ENCODE measurements at regions not wholly inside any gene's neighbourhood (a gene's known extent, or its start where the extent isn't known, plus 50 kb on each side); places are given as distances from the start of the nearest gene placed in this dataset.

GRCh38 chr15:39051626-39052322 lies 487.2 kb upstream of the RASGRP1 start:
- Histone ChIP-seq H2AFZ (ENCODE audit: low read depth, low read length) (no peak overlapping the region), H3K9me3 (ENCODE audit: low read length) (no peaks in the 10 kb centered on the region), H3F3A (ENCODE audit: insufficient read depth, low read length, poor library complexity, severe bottlenecking) (no peaks in the 10 kb centered on the region), H3K9ac (ENCODE audit: low read length) (no peak overlapping the region), H3K9me2 (ENCODE audit: insufficient read depth, low read length) (no peaks in the 10 kb centered on the region), H3K4me2 (ENCODE audit: low read length) (no peak overlapping the region), H3K27me3 (ENCODE audit: insufficient read depth, low read depth, low read length) (no peaks in the 10 kb centered on the region), H3K4me3 (ENCODE audit: low read length) (no peak overlapping the region), H3K27ac (ENCODE audit: low read length) (no peak overlapping the region), H3K79me2 (replicated peaks; ENCODE audit: insufficient read depth, low read length) (no peaks in the 10 kb centered on the region), H4K20me1 (ENCODE audit: insufficient read depth) (no peaks in the 10 kb centered on the region), H3K36me3 (ENCODE audit: insufficient read depth, low read length) (no peaks in the 10 kb centered on the region)
- TF ChIP-seq SMC3 (conservative IDR thresholded peaks at IDR 0.05; ENCODE audit: poor library complexity) (no peak), POLR2AphosphoS5 (IDR thresholded peaks at IDR 0.05) (no peak), EP300 (conservative IDR thresholded peaks at IDR 0.05; ENCODE audit: poor library complexity, severe bottlenecking) (no peak), TAF1 (IDR thresholded peaks at IDR 0.05; ENCODE audit: low read depth) (no peak), EZH2 (IDR thresholded peaks at IDR 0.05; ENCODE audit: borderline replicate concordance, insufficient read depth, low read length, poor library complexity, severe bottlenecking) (no peak), MXI1 (conservative IDR thresholded peaks at IDR 0.05; ENCODE audit: poor library complexity, severe bottlenecking) (no peak), RAD21 (conservative IDR thresholded peaks at IDR 0.05) (no peak)
- TF ChIP-seq, protein P1, sequence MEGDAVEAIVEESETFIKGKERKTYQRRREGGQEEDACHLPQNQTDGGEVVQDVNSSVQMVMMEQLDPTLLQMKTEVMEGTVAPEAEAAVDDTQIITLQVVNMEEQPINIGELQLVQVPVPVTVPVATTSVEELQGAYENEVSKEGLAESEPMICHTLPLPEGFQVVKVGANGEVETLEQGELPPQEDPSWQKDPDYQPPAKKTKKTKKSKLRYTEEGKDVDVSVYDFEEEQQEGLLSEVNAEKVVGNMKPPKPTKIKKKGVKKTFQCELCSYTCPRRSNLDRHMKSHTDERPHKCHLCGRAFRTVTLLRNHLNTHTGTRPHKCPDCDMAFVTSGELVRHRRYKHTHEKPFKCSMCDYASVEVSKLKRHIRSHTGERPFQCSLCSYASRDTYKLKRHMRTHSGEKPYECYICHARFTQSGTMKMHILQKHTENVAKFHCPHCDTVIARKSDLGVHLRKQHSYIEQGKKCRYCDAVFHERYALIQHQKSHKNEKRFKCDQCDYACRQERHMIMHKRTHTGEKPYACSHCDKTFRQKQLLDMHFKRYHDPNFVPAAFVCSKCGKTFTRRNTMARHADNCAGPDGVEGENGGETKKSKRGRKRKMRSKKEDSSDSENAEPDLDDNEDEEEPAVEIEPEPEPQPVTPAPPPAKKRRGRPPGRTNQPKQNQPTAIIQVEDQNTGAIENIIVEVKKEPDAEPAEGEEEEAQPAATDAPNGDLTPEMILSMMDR (IDR thresholded peaks at IDR 0.05; ENCODE audit: poor library complexity, severe bottlenecking), result no peak
- TF ChIP-seq, protein P2, sequence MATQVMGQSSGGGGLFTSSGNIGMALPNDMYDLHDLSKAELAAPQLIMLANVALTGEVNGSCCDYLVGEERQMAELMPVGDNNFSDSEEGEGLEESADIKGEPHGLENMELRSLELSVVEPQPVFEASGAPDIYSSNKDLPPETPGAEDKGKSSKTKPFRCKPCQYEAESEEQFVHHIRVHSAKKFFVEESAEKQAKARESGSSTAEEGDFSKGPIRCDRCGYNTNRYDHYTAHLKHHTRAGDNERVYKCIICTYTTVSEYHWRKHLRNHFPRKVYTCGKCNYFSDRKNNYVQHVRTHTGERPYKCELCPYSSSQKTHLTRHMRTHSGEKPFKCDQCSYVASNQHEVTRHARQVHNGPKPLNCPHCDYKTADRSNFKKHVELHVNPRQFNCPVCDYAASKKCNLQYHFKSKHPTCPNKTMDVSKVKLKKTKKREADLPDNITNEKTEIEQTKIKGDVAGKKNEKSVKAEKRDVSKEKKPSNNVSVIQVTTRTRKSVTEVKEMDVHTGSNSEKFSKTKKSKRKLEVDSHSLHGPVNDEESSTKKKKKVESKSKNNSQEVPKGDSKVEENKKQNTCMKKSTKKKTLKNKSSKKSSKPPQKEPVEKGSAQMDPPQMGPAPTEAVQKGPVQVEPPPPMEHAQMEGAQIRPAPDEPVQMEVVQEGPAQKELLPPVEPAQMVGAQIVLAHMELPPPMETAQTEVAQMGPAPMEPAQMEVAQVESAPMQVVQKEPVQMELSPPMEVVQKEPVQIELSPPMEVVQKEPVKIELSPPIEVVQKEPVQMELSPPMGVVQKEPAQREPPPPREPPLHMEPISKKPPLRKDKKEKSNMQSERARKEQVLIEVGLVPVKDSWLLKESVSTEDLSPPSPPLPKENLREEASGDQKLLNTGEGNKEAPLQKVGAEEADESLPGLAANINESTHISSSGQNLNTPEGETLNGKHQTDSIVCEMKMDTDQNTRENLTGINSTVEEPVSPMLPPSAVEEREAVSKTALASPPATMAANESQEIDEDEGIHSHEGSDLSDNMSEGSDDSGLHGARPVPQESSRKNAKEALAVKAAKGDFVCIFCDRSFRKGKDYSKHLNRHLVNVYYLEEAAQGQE (IDR thresholded peaks at IDR 0.05; ENCODE audit: borderline replicate concordance), result no peak

GRCh38 chr15:39052323-39052705 lies 487.7 kb upstream of the RASGRP1 start:
- Histone ChIP-seq H3K4me3 (ENCODE audit: low read length) (no peak overlapping the region), H3F3A (ENCODE audit: insufficient read depth, low read length, poor library complexity, severe bottlenecking) (no peaks in the 10 kb centered on the region), H3K9me2 (ENCODE audit: insufficient read depth, low read length) (no peaks in the 10 kb centered on the region), H3K9me3 (ENCODE audit: low read length) (no peaks in the 10 kb centered on the region), H3K79me2 (replicated peaks; ENCODE audit: insufficient read depth, low read length) (no peaks in the 10 kb centered on the region), H4K20me1 (ENCODE audit: insufficient read depth) (no peaks in the 10 kb centered on the region), H3K4me2 (ENCODE audit: low read length) (no peak overlapping the region), H3K36me3 (ENCODE audit: insufficient read depth, low read length) (no peaks in the 10 kb centered on the region), H3K9ac (ENCODE audit: low read length) (no peak overlapping the region), H3K27ac (ENCODE audit: low read length) (no peak overlapping the region), H3K27me3 (ENCODE audit: insufficient read depth, low read depth, low read length) (no peaks in the 10 kb centered on the region), H2AFZ (ENCODE audit: low read depth, low read length) (no peak overlapping the region)
- no peak for TF ChIP-seq TAF1 (IDR thresholded peaks at IDR 0.05; ENCODE audit: low read depth)
- no peak for TF ChIP-seq SMC3 (conservative IDR thresholded peaks at IDR 0.05; ENCODE audit: poor library complexity)
- TF ChIP-seq, protein P1 (IDR thresholded peaks at IDR 0.05; ENCODE audit: poor library complexity, severe bottlenecking), result no peak
- no peak for TF ChIP-seq POLR2AphosphoS5 (IDR thresholded peaks at IDR 0.05)
- no peak for TF ChIP-seq EZH2 (IDR thresholded peaks at IDR 0.05; ENCODE audit: borderline replicate concordance, insufficient read depth, low read length, poor library complexity, severe bottlenecking)
- TF ChIP-seq, protein P2 (IDR thresholded peaks at IDR 0.05; ENCODE audit: borderline replicate concordance), result no peak
- no peak for TF ChIP-seq MXI1 (conservative IDR thresholded peaks at IDR 0.05; ENCODE audit: poor library complexity, severe bottlenecking)
- TF ChIP-seq RAD21 (conservative IDR thresholded peaks at IDR 0.05), result no peak
- TF ChIP-seq EP300 (conservative IDR thresholded peaks at IDR 0.05; ENCODE audit: poor library complexity, severe bottlenecking), result no peak
